NB4 (cell line): ENCODE measurements at regions not wholly inside any gene's neighbourhood (a gene's known extent, or its start where the extent isn't known, plus 50 kb on each side); places are given as distances from the start of the nearest gene placed in this dataset.

Experiments
- DNase-seq: peaks from one replicate; pipeline ENCODE4 v3.0.0; 2010; ENCODE audit warnings: low read depth
- H3K4me3 ChIP-seq: one replicate; pipeline ENCODE4 v1.5.1; 2011; ENCODE audit warnings: mild to moderate bottlenecking, low read depth, low read length, moderate library complexity
- MAX ChIP-seq: IDR thresholded peaks from 2 replicates; pipeline ENCODE4 v1.6.1; 2011; ENCODE audit warnings: low read depth, low read length
- MYC ChIP-seq: IDR thresholded peaks from 2 replicates; pipeline ENCODE4 v1.6.1; 2011; ENCODE audit warnings: low read depth, low read length
- POLR2A ChIP-seq: IDR thresholded peaks from 2 replicates; pipeline ENCODE4 v1.6.1; 2011; ENCODE audit warnings: mild to moderate bottlenecking; ENCODE audit not compliant: insufficient read length; ENCODE audit errors: extremely low read depth
- TF ChIP-seq, protein P1 (sequence below): IDR thresholded peaks from one replicate; pipeline ENCODE4 v1.5.1; 2012; ENCODE audit warnings: low read depth, low read length

GRCh38 chr11:112310848-112311247 is 50.2 kb upstream of the PLET1 start:
- no peak for DNase-seq
- no peak overlapping the region for H3K4me3 ChIP-seq
- TF ChIP-seq, protein P1, sequence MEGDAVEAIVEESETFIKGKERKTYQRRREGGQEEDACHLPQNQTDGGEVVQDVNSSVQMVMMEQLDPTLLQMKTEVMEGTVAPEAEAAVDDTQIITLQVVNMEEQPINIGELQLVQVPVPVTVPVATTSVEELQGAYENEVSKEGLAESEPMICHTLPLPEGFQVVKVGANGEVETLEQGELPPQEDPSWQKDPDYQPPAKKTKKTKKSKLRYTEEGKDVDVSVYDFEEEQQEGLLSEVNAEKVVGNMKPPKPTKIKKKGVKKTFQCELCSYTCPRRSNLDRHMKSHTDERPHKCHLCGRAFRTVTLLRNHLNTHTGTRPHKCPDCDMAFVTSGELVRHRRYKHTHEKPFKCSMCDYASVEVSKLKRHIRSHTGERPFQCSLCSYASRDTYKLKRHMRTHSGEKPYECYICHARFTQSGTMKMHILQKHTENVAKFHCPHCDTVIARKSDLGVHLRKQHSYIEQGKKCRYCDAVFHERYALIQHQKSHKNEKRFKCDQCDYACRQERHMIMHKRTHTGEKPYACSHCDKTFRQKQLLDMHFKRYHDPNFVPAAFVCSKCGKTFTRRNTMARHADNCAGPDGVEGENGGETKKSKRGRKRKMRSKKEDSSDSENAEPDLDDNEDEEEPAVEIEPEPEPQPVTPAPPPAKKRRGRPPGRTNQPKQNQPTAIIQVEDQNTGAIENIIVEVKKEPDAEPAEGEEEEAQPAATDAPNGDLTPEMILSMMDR, result no peak
- TF ChIP-seq MYC (no peak), MAX (no peak), POLR2A (no peak)

GRCh38 chr11:112315057-112315720 is 54.5 kb upstream of the PLET1 start:
- no peak for DNase-seq
- TF ChIP-seq, protein P1, result no peak
- TF ChIP-seq POLR2A, result no peak
- no peak for TF ChIP-seq MYC
- TF ChIP-seq MAX, result no peak
- H3K4me3 ChIP-seq, result no peak overlapping the region

DNA sequence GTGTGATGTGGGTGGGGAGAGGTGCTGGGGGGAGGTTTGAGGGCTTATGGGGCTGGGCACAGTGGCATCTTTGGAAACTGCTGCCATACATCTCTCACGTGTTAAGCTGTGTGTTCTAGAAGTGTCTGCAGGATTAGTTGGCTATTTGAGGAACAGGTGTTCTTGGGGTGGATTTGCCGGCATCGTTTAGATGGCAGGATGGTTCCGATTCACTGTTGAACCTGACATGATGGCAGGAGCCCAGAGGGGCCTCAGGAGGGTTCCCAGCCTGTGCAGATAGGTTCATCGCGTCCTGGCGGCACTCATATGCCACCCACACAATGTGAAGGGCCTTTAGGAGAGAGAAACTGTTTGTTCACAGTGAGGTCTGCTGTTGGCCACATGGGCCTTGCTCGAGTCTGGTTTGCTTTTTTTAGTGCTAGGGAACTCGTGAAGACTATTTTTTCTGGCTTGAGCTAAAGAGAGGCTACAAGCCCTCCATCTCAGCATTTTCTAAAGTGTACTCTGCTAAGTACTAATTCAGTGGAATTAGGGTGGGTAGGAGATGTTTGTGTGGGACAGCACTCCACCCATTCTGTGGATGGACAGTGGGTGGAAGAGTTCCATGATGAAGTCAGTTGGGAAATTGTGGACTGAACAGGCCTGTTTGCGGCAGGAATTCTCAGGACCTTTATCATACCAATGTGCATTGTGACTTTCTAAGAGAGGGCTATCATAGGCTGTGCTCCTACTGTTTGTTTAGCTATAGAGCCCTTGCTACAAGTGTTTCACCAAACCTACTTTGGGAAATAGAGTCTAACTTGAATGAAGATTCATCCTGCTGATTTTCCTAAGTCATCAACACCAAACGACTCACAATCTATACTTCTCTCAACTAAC is 55.4 kb upstream of the PLET1 start:
- TF ChIP-seq, protein P1, result no peak
- no peak for TF ChIP-seq MAX
- no peak for TF ChIP-seq MYC
- TF ChIP-seq POLR2A, result no peak
- DNase-seq, result no peak
- H3K4me3 ChIP-seq, result no peak overlapping the region

DNA sequence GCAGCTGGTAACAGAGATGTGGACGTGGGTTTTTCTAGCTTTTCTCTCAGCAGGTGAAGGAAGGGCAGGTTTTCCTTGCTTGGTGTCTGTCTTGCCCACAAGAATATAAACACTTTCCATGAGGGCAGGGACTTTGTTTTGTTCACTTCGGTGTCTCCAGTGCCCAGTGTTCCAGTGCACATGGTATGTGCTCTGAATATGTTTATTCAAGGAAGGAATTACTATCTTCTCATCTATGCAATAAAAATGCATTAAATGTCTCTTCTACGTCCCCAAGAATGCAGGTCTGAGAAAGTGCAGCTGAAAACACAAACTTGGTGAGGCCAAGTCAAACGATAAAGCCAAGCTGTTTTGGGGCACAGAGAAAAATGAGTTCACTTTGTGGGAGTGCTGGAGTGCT is 56.3 kb upstream of the PLET1 start:
- no peak overlapping the region for H3K4me3 ChIP-seq
- TF ChIP-seq MAX (no peak), POLR2A (no peak), MYC (no peak)
- TF ChIP-seq, protein P1, result no peak
- no peak for DNase-seq

DNA sequence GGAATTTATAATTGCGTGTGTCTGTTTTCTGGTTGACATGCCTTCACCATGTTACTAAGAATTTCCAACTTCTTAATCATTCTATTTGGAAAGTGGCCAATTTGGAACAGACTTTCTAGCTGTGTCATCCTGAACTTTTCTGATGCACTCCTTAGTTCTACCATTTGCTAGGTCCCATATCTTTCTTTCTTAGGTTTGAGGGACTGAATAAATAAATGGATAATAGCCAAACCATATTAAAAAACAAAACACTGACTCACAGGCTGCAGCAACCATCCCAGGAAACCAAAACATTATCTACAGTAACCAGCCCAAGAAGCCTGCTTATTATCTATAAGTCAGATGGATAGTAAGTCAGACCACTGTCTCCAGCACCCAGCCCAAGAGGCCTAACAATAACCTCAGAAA is 57.5 kb upstream of the PLET1 start:
- DNase-seq, result no peak
- TF ChIP-seq POLR2A, result no peak
- TF ChIP-seq MYC, result no peak
- no peak for TF ChIP-seq MAX
- TF ChIP-seq, protein P1, result no peak
- no peak overlapping the region for H3K4me3 ChIP-seq
